ENCODE measurements at regions not wholly inside any gene's neighbourhood (a gene's known extent, or its start where the extent isn't known, plus 50 kb on each side); places are given as distances from the start of the nearest gene placed in this dataset.

DNA sequence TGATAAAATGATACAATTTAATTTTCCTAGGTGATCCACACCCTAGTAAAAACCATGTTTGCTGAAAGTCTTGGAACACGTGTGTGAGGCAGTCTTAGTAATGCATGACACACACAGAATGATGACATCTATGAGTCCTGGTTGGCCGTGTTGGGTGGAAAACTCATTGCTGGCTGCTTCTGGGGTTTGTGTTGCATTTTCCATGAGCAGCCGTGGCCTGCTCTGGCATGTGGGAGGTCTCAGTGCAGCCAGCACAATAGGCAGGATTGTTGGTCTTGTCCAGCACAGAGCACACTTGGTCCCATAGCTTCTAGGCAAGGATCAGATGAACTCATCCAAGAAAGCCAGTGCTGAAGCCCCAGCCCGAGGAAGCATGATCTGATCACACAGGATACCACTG, 172.8 kb upstream of the UBE3A start:
- no peak for TF ChIP-seq EZH2 (IDR thresholded peaks at IDR 0.05; ENCODE audit: insufficient read depth, poor library complexity, severe bottlenecking)
- TF ChIP-seq EZH2phosphoT487 (IDR thresholded peaks at IDR 0.05; ENCODE audit: insufficient read depth, low read depth), result no peak
